Neural cell (in vitro differentiated cells): ENCODE measurements at regions not wholly inside any gene's neighbourhood (a gene's known extent, or its start where the extent isn't known, plus 50 kb on each side); places are given as distances from the start of the nearest gene placed in this dataset.

Experiments
- H2AFZ ChIP-seq: fragments of 200-600, 300-800 bp; sonication (generic), shearing (Covaris generic); 2 replicates; pipeline ENCODE4 v1.6.0; 2014; ENCODE audit warnings: low read depth, mild to moderate bottlenecking, antibody characterized with exemption, low read length, moderate library complexity
- H3F3A ChIP-seq: fragments of 200-600 bp; shearing (Covaris generic); 2 replicates; pipeline ENCODE4 v1.6.1; 2016; ENCODE audit warnings: mild to moderate bottlenecking, moderate library complexity, mixed read lengths, antibody characterized with exemption, low read length; ENCODE audit not compliant: insufficient read depth, poor library complexity, severe bottlenecking
- H3K27ac ChIP-seq: fragments of 200-600, 300-800 bp; sonication (generic), shearing (Covaris generic); 2 replicates; pipeline ENCODE4 v1.5.1; 2014; ENCODE audit warnings: mild to moderate bottlenecking, low read length, moderate library complexity
- H3K27me3 ChIP-seq: fragments of 300-800, 200-600 bp; sonication (generic), shearing (Covaris generic); 2 replicates; pipeline ENCODE4 v1.6.0; 2014; ENCODE audit warnings: mild to moderate bottlenecking, low read depth, low read length, moderate library complexity; ENCODE audit not compliant: insufficient read depth
- H3K36me3 ChIP-seq: fragments of 300-800, 200-600 bp; sonication (generic), shearing (Covaris generic); 2 replicates; pipeline ENCODE4 v1.5.1; 2014; ENCODE audit warnings: mild to moderate bottlenecking, antibody characterized with exemption, low read length, moderate library complexity; ENCODE audit not compliant: insufficient read depth
- H3K4me2 ChIP-seq: fragments of 300-800, 200-600 bp; sonication (generic), shearing (Covaris generic); 2 replicates; pipeline ENCODE4 v1.6.0; 2014; ENCODE audit warnings: mild to moderate bottlenecking, low read length
- H3K4me3 ChIP-seq: fragments of 300-800, 200-600 bp; sonication (generic), shearing (Covaris generic); 2 replicates; pipeline ENCODE4 v1.5.1; 2014; ENCODE audit warnings: mild to moderate bottlenecking, low read length, moderate library complexity
- H3K79me2 ChIP-seq: fragments of 200-600 bp; shearing (Covaris generic); replicated peaks from 2 replicates; pipeline ENCODE4 v1.6.0; 2014; ENCODE audit warnings: mild to moderate bottlenecking, low read length, moderate library complexity; ENCODE audit not compliant: insufficient read depth
- H3K9ac ChIP-seq: fragments of 300-800, 200-600 bp; sonication (generic), shearing (Covaris generic); 2 replicates; pipeline ENCODE4 v1.6.1; 2016; ENCODE audit warnings: mild to moderate bottlenecking, low read length, mixed read lengths
- H3K9me2 ChIP-seq: fragments of 200-600 bp; shearing (Covaris generic); 2 replicates; pipeline ENCODE4 v1.6.1; 2016; ENCODE audit warnings: mild to moderate bottlenecking, low read length, mixed read lengths; ENCODE audit not compliant: insufficient read depth
- H3K9me3 ChIP-seq: fragments of 200-600, 300-800 bp; sonication (generic), shearing (Covaris generic); 2 replicates; pipeline ENCODE4 v1.6.1; 2016; ENCODE audit warnings: mild to moderate bottlenecking, mixed run types, low read length, moderate library complexity, mixed read lengths
- H4K20me1 ChIP-seq: fragments of 200-600 bp; shearing (Covaris generic); 2 replicates; pipeline ENCODE4 v1.6.1; 2016; ENCODE audit warnings: mild to moderate bottlenecking, mixed run types; ENCODE audit not compliant: insufficient read depth
- CTCF ChIP-seq: fragments of 450-650 bp; IDR thresholded peaks from 2 replicates; pipeline ENCODE4 v1.5.1; 2014; ENCODE audit warnings: antibody characterized with exemption, mild to moderate bottlenecking, moderate library complexity; ENCODE audit not compliant: poor library complexity, severe bottlenecking
- EP300 ChIP-seq: fragments of 450-650 bp; conservative IDR thresholded peaks from 2 replicates; pipeline ENCODE4 v1.6.1; 2014; ENCODE audit warnings: antibody characterized with exemption, mild to moderate bottlenecking, moderate library complexity; ENCODE audit not compliant: poor library complexity, severe bottlenecking
- EZH2 ChIP-seq: fragments of 200-600, 300-800 bp; shearing (Covaris generic), sonication (generic); IDR thresholded peaks from 2 replicates; pipeline ENCODE4 v1.6.1; 2014; ENCODE audit warnings: antibody characterized with exemption, low read length, borderline replicate concordance, mild to moderate bottlenecking; ENCODE audit not compliant: insufficient read depth, poor library complexity, severe bottlenecking
- MXI1 ChIP-seq: fragments of 450-650 bp; conservative IDR thresholded peaks from 2 replicates; pipeline ENCODE4 v1.6.1; 2014; ENCODE audit warnings: antibody characterized with exemption, mild to moderate bottlenecking; ENCODE audit not compliant: poor library complexity, severe bottlenecking
- POLR2AphosphoS5 ChIP-seq: IDR thresholded peaks from 2 replicates; pipeline ENCODE4 v1.6.1; 2012
- RAD21 ChIP-seq: fragments of 450-650 bp; conservative IDR thresholded peaks from 2 replicates; pipeline ENCODE4 v1.6.1; 2014; ENCODE audit warnings: antibody characterized with exemption, mild to moderate bottlenecking, moderate library complexity
- REST ChIP-seq: IDR thresholded peaks from 2 replicates; pipeline ENCODE4 v1.6.1; 2012; ENCODE audit warnings: borderline replicate concordance
- SMC3 ChIP-seq: fragments of 450-650 bp; conservative IDR thresholded peaks from 2 replicates; pipeline ENCODE4 v1.6.1; 2014; ENCODE audit warnings: antibody characterized with exemption, mild to moderate bottlenecking, moderate library complexity; ENCODE audit not compliant: poor library complexity
- TAF1 ChIP-seq: IDR thresholded peaks from 2 replicates; pipeline ENCODE4 v1.6.1; 2012; ENCODE audit warnings: low read depth

- H3K4me3 ChIP-seq, result no peak overlapping the region
- H3K79me2 ChIP-seq, result no peaks in the 10 kb centered on the region
- H3K4me2 ChIP-seq, result no peak overlapping the region
- no peaks in the 10 kb centered on the region for H3F3A ChIP-seq
- no peak for TF ChIP-seq EZH2
- TF ChIP-seq REST, result no peak
- TF ChIP-seq RAD21, result no peak
- no peak for TF ChIP-seq CTCF
- TF ChIP-seq SMC3, result no peak
- no peak for TF ChIP-seq EP300
- TF ChIP-seq POLR2AphosphoS5, result no peak
- TF ChIP-seq TAF1, result no peak
- H3K9ac ChIP-seq, result no peak overlapping the region
- no peaks in the 10 kb centered on the region for H3K9me2 ChIP-seq
- no peaks in the 10 kb centered on the region for H3K36me3 ChIP-seq
- no peaks in the 10 kb centered on the region for H4K20me1 ChIP-seq
- no peaks in the 10 kb centered on the region for H3K9me3 ChIP-seq
- no peaks in the 10 kb centered on the region for H3K27me3 ChIP-seq
- H2AFZ ChIP-seq, result no peak overlapping the region
- no peak overlapping the region for H3K27ac ChIP-seq
Observed at GRCh38 chr5:143698574-143698973, 113.4 kb upstream of the HMHB1 start.

- no peak overlapping the region for H3K9ac ChIP-seq
- H3K9me2 ChIP-seq, result no peaks in the 10 kb centered on the region
- no peaks in the 10 kb centered on the region for H4K20me1 ChIP-seq
- no peak overlapping the region for H3K4me3 ChIP-seq
- H3K27ac ChIP-seq, result no peak overlapping the region
- no peaks in the 10 kb centered on the region for H3F3A ChIP-seq
- H3K79me2 ChIP-seq, result no peaks in the 10 kb centered on the region
- H2AFZ ChIP-seq, result no peak overlapping the region
- H3K4me2 ChIP-seq, result no peak overlapping the region
- H3K36me3 ChIP-seq, result no peaks in the 10 kb centered on the region
- H3K9me3 ChIP-seq, result no peaks in the 10 kb centered on the region
- H3K27me3 ChIP-seq, result no peaks in the 10 kb centered on the region
- no peak for TF ChIP-seq RAD21
- no peak for TF ChIP-seq MXI1
- TF ChIP-seq REST, result no peak
- no peak for TF ChIP-seq SMC3
- no peak for TF ChIP-seq CTCF
- no peak for TF ChIP-seq TAF1
- no peak for TF ChIP-seq POLR2AphosphoS5
- TF ChIP-seq EP300, result no peak
- no peak for TF ChIP-seq EZH2
Observed at GRCh38 chr5:143696921-143697320, 115.0 kb upstream of the HMHB1 start.
